KOPT-K1 (cell line): ENCODE measurements at regions not wholly inside any gene's neighbourhood (a gene's known extent, or its start where the extent isn't known, plus 50 kb on each side); places are given as distances from the start of the nearest gene placed in this dataset.

Source experiments
- H3K27ac ChIP-seq: fragments of 200-600 bp; sonication (generic); 2 replicates; pipeline ENCODE4 v1.5.1; 2016; ENCODE audit warnings: antibody characterized with exemption, mild to moderate bottlenecking, low read depth, low read length; ENCODE audit not compliant: poor library complexity, severe bottlenecking
- H3K36me3 ChIP-seq: fragments of 200-600 bp; sonication (generic); 2 replicates; pipeline ENCODE4 v1.5.1; 2017; ENCODE audit warnings: antibody characterized with exemption, mild to moderate bottlenecking, low read length, moderate library complexity; ENCODE audit not compliant: insufficient read depth
- H3K9me3 ChIP-seq: fragments of 200-600 bp; sonication (generic); 2 replicates; pipeline ENCODE4 v1.5.1; 2017; ENCODE audit warnings: antibody characterized with exemption, low read length, mild to moderate bottlenecking; ENCODE audit not compliant: insufficient read depth, poor library complexity, severe bottlenecking

GRCh38 chr15:39359771-39360170 is 221.1 kb upstream of the THBS1 start:
- Histone ChIP-seq H3K27ac (no peak overlapping the region), H3K9me3 (no peaks in the 10 kb centered on the region), H3K36me3 (no peaks in the 10 kb centered on the region)

GRCh38 chr15:39360452-39360851 is 220.4 kb upstream of the THBS1 start:
- H3K27ac ChIP-seq = no peak overlapping the region
- H3K36me3 ChIP-seq = no peaks in the 10 kb centered on the region
- no peaks in the 10 kb centered on the region for H3K9me3 ChIP-seq

GRCh38 chr15:39361497-39361896 is 219.4 kb upstream of the THBS1 start:
- H3K9me3 ChIP-seq = no peaks in the 10 kb centered on the region
- H3K36me3 ChIP-seq = no peaks in the 10 kb centered on the region
- no peak overlapping the region for H3K27ac ChIP-seq

GRCh38 chr15:39362821-39363561 is 217.9 kb upstream of the THBS1 start:
- Histone ChIP-seq H3K27ac (no peak overlapping the region), H3K36me3 (no peaks in the 10 kb centered on the region), H3K9me3 (no peaks in the 10 kb centered on the region)

GRCh38 chr15:39363761-39364586 is 216.9 kb upstream of the THBS1 start:
- no peak overlapping the region for H3K27ac ChIP-seq

GRCh38 chr15:39364721-39365120 is 216.2 kb upstream of the THBS1 start:
- no peak overlapping the region for H3K27ac ChIP-seq
- H3K36me3 ChIP-seq = no peaks in the 10 kb centered on the region
- H3K9me3 ChIP-seq = peaks cover 10% of the 10 kb centered on the region

More at GRCh38 chr15:39363761-39364586, 216.9 kb upstream of the THBS1 start:
- Histone ChIP-seq H3K9me3 (peaks cover 2% of the 10 kb centered on the region), H3K36me3 (no peaks in the 10 kb centered on the region)

- no peak overlapping the region for H3K27ac ChIP-seq
- H3K36me3 ChIP-seq = no peaks in the 10 kb centered on the region
- peaks cover 14% of the 10 kb centered on the region for H3K9me3 ChIP-seq
Observed at GRCh38 chr15:39365161-39365560, 215.7 kb upstream of the THBS1 start.

GRCh38 chr15:39365873-39366272 is 215.0 kb upstream of the THBS1 start:
- Histone ChIP-seq H3K27ac (no peak overlapping the region), H3K36me3 (no peaks in the 10 kb centered on the region), H3K9me3 (peaks cover 19% of the 10 kb centered on the region)

GRCh38 chr15:39367596-39367995 is 213.3 kb upstream of the THBS1 start:
- Histone ChIP-seq H3K36me3 (no peaks in the 10 kb centered on the region), H3K9me3 (peaks cover 37% of the 10 kb centered on the region), H3K27ac (no peak overlapping the region)

- no peaks in the 10 kb centered on the region for H3K36me3 ChIP-seq
- H3K27ac ChIP-seq = no peak overlapping the region
- H3K9me3 ChIP-seq = peaks cover 37% of the 10 kb centered on the region
Observed at GRCh38 chr15:39369768-39370167, 211.1 kb upstream of the THBS1 start.

- Histone ChIP-seq H3K27ac (no peak overlapping the region), H3K36me3 (no peaks in the 10 kb centered on the region)
Observed at GRCh38 chr15:39376371-39376909, 204.4 kb upstream of the THBS1 start.

GRCh38 chr15:39381517-39381916 is 199.4 kb upstream of the THBS1 start:
- no peaks in the 10 kb centered on the region for H3K9me3 ChIP-seq
- H3K27ac ChIP-seq = no peak overlapping the region

More at GRCh38 chr15:39376371-39376909, 204.4 kb upstream of the THBS1 start:
- peaks cover 13% of the 10 kb centered on the region for H3K9me3 ChIP-seq

GRCh38 chr15:39388118-39388517 is 192.8 kb upstream of the THBS1 start:
- Histone ChIP-seq H3K27ac (no peak overlapping the region), H3K36me3 (no peaks in the 10 kb centered on the region), H3K9me3 (no peaks in the 10 kb centered on the region)

More at GRCh38 chr15:39381517-39381916, 199.4 kb upstream of the THBS1 start:
- no peaks in the 10 kb centered on the region for H3K36me3 ChIP-seq

GRCh38 chr15:39391230-39391629 is 189.6 kb upstream of the THBS1 start:
- Histone ChIP-seq H3K36me3 (no peaks in the 10 kb centered on the region), H3K9me3 (no peaks in the 10 kb centered on the region), H3K27ac (no peak overlapping the region)

GRCh38 chr15:39392469-39393047 is 188.3 kb upstream of the THBS1 start:
- no peaks in the 10 kb centered on the region for H3K9me3 ChIP-seq
- H3K36me3 ChIP-seq = no peaks in the 10 kb centered on the region
- H3K27ac ChIP-seq = no peak overlapping the region
